MCF 10A (cell line): ENCODE measurements at regions not wholly inside any gene's neighbourhood (a gene's known extent, or its start where the extent isn't known, plus 50 kb on each side); places are given as distances from the start of the nearest gene placed in this dataset.
"Not testable (repeated sequence)": the region's sequence is repeated elsewhere in the genome, so short reads cannot be mapped to it uniquely, and the experiment has no call there.

Source experiments
- BruUV-seq: library from RNA; stranded (reverse); fragments of 400-500 nt; replicated peaks from 2 replicates; lab custom pipeline; 2021; lab: Mats Ljungman, UMichigan
- CTCF ChIA-PET: fragments of 300-600 bp; sonication (Branson Sonifier 250); formaldehyde crosslinking; extraction: SDS; loops from one replicate; lab custom pipeline; 2021; ENCODE audit warnings: antibody characterized with exemption, inconsistent platforms; lab: Yijun Ruan, JAX
- POLR2A ChIA-PET: fragments of 300-600, 350-650 bp; sonication (Branson Sonifier 250); formaldehyde crosslinking; extraction: SDS; loops from one replicate; lab custom pipeline; 2020; ENCODE audit warnings: antibody characterized with exemption, inconsistent platforms; lab: Yijun Ruan, JAX
- DNase-seq: peaks from one replicate; pipeline ENCODE4 v3.0.0-alpha.2; 2018; ENCODE audit not compliant: unreplicated experiment
- H3K27ac Mint-ChIP-seq: one replicate; pipeline ENCODE4 v1.8.0; 2022; ENCODE audit warnings: mild to moderate bottlenecking, low read depth, mixed read lengths; ENCODE audit not compliant: unreplicated experiment
- H3K27me3 Mint-ChIP-seq: one replicate; pipeline ENCODE4 v1.8.0; 2022; ENCODE audit warnings: mixed read lengths; ENCODE audit not compliant: insufficient read depth, unreplicated experiment
- H3K36me3 Mint-ChIP-seq: one replicate; pipeline ENCODE4 v1.8.0; 2022; ENCODE audit warnings: mild to moderate bottlenecking, moderate library complexity, mixed read lengths; ENCODE audit not compliant: insufficient read depth, unreplicated experiment
- H3K4me1 Mint-ChIP-seq: one replicate; pipeline ENCODE4 v1.8.0; 2022; ENCODE audit warnings: mixed read lengths; ENCODE audit not compliant: insufficient read depth, unreplicated experiment
- H3K4me3 Mint-ChIP-seq: one replicate; pipeline ENCODE4 v1.8.0; 2022; ENCODE audit warnings: mild to moderate bottlenecking, moderate library complexity, mixed read lengths; ENCODE audit not compliant: unreplicated experiment
- H3K9me3 Mint-ChIP-seq: one replicate; pipeline ENCODE4 v1.8.0; 2022; ENCODE audit warnings: mixed read lengths; ENCODE audit not compliant: unreplicated experiment
- intact Hi-C: fragments of 100-400 bp; cut with micrococcal nuclease; formaldehyde crosslinking; loops from 2 replicates; pipeline ENCODE4 v1.14.1; 2022

DNA sequence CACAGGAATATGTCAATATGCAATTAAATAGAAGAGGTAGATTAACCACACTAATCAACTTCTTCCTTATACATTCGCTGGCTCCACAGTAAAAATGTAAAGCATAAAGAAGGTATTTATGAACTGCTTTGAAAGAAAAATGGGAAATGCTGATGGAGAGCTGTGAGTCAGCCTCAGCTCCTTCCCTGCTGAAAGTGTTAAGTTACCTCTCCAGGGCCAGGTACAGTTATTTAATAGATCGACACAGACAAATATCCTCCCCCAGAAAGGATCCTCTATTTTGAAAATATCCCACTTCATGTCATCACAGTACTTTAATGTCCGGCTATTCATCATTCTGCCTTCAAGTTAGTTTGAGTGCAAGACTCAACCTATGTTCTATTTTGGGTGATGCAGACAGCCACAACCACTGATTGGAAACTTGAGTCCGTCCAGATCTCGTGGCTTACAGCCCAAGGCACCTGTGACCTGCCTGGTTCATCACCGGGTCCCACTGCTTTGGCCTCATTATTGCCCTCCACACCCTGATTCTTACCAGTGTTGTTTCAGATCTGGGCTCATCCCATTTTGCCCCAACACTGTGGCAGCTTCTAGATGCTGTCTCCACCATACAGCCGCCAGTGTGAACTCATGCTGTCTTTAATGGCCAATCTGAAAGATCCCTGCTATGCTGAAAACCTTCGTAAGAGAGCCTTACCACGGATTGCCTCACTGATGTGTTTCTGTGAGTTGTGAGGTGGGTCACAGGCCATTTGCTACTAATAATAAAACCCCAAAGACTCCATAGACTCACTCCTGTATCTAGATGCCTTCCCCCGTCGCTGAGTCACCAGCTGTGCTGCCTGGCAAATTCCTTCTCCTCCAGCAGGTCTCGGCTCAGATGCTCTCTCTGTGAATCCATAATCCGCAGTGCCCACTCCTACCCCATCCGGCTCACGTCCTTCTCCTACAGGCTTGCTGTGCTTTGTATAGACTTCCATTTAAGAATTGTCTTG, 56.2 kb upstream of the DDAH1 start:
- H3K9me3 Mint-ChIP-seq, intact Hi-C loops, H3K27ac Mint-ChIP-seq, H3K36me3 Mint-ChIP-seq, H3K4me3 Mint-ChIP-seq, BruUV-seq, POLR2A ChIA-PET, CTCF ChIA-PET, H3K27me3 Mint-ChIP-seq: not testable (repeated sequence)
- H3K4me1 Mint-ChIP-seq, result peaks cover 11% of the 10 kb centered on the region
- DNase-seq, result peak; percentile 39

DNA sequence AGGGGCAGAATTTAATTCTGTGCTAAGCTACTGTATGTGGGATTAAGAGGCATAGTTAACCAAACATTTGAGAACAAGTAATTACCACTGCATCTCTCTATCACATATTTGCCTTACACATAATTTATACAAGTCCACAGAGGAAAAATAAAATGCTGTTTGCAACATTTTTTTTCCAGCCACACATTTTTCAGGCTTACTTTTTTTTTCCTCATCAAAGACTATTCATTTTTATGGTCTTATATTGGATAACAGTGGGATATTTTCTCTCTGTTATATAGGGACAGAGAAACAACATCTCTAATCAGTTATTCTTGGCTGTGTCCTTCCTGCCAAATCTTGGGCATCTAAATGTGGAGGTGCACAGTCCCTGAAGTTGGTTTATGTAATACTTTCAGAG, 57.5 kb upstream of the DDAH1 start:
- H3K27ac Mint-ChIP-seq, H3K27me3 Mint-ChIP-seq, intact Hi-C loops, H3K9me3 Mint-ChIP-seq, CTCF ChIA-PET, POLR2A ChIA-PET, DNase-seq, H3K4me3 Mint-ChIP-seq, H3K36me3 Mint-ChIP-seq, BruUV-seq: not testable (repeated sequence)
- H3K4me1 Mint-ChIP-seq, result peaks cover 19% of the 10 kb centered on the region

DNA sequence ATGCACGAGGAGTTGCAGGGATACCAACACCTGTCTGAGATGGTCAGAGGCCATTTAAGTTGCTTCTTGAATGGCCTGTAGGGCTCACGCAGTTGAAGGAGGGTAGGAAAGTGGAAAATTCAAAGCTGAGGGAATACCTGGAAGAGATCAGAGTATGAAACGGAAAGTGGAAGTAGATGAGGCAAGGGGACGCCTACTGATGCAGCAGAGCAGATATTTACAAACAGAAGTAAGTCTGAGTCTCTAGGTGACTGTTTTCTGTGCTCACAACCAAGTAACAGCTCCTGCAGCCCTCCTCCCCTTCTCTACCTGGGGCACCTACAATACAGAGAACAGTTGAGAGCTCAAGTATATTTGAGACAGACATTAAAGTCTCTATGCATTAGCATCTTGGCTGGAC, 57.5 kb upstream of the CCN1 start:
- H3K27me3 Mint-ChIP-seq, CTCF ChIA-PET, H3K9me3 Mint-ChIP-seq, H3K27ac Mint-ChIP-seq, H3K4me3 Mint-ChIP-seq, H3K36me3 Mint-ChIP-seq, DNase-seq, intact Hi-C loops, POLR2A ChIA-PET, BruUV-seq: not testable (repeated sequence)
- H3K4me1 Mint-ChIP-seq, result peaks cover 19% of the 10 kb centered on the region

DNA sequence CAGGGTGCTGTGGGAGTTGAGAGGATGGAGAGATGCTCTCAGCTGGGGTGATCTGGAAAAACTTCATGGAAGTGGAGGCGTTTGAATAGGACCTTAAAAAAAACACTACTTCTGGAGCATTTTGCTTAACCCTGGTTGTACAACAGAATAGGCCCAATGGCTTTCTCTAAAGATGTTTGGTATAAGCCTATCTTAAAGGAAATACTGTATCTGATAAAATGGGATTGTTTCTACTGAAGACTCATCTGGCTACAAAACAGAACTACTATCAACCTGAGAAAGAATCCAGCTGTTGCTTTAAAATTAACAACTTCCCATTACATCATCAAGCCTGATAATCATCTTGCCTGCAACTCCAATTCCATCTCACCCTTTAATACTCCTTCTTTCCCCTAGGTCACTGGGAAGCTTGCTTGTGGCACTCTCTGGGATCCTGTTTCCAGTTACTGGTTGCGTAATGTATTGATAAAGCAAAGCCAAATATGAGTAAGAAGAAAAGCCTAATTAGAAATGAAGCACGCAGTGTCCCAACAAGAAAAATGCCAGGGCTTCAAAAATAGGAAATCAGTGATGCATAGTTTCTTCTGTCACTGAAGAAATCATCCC, 56.2 kb upstream of the CCN1 start:
- BruUV-seq, intact Hi-C loops, CTCF ChIA-PET, H3K4me3 Mint-ChIP-seq, H3K9me3 Mint-ChIP-seq, H3K36me3 Mint-ChIP-seq, H3K27ac Mint-ChIP-seq, H3K27me3 Mint-ChIP-seq: not testable (repeated sequence)
- peak; percentile 10 for DNase-seq
- POLR2A ChIA-PET, result interaction anchor here (1.4 kb wide), 1 partner anchor 28 kb away, joined by 4 read pairs; no protein-coding TSS in a partner anchor
- H3K4me1 Mint-ChIP-seq, result peaks cover 19% of the 10 kb centered on the region

DNA sequence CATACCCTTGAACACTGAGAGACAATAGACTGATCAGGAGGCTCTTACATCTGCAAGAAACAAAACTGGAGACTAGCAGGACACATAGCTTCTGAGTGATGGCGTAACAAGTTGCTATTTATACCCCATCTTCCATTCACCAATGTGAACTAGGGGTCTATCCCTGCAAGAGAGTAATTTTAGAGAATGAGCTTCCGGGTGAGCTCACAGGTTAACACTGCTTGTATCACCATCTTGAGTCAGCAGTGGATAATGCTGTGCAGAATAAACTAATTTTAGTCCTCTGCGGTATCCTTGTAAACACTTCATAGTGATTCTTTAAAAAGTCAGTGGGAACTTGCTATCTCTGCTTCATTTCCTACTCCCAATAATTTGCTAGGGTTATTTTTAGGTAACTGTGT, 55.0 kb upstream of the CCN1 start:
- H3K4me3 Mint-ChIP-seq, intact Hi-C loops, DNase-seq, H3K36me3 Mint-ChIP-seq, CTCF ChIA-PET, BruUV-seq, H3K27ac Mint-ChIP-seq, H3K27me3 Mint-ChIP-seq, H3K9me3 Mint-ChIP-seq: not testable (repeated sequence)
- H3K4me1 Mint-ChIP-seq, result peaks cover 19% of the 10 kb centered on the region
- POLR2A ChIA-PET, result interaction anchor here (1.0 to 1.4 kb wide), 2 partner anchors 30 to 46 kb away, joined by 3 to 4 read pairs; no protein-coding TSS in a partner anchor

DNA sequence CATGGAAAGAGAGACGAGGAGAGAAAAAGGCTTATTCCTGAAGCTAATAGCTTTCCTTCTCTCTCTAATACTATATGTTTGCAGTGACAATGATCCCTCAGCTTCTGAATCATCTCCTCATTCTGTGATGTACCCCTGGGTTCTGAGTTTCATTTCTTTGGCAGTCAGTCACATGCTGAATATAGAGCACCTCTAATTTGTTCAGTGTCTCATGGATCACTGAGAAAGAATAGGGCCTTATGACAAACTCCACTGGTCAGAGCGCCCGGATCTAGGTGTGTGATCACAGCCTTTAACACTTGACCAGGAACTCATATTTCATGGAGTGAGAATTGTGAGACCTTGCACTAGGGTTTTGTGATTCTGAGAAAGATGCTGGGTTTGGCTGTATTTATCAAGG, 54.3 kb upstream of the CCN1 start:
- H3K36me3 Mint-ChIP-seq, H3K27ac Mint-ChIP-seq, intact Hi-C loops, CTCF ChIA-PET, BruUV-seq, H3K9me3 Mint-ChIP-seq, DNase-seq, H3K27me3 Mint-ChIP-seq, H3K4me3 Mint-ChIP-seq: not testable (repeated sequence)
- POLR2A ChIA-PET, result interaction anchor here (1.0 to 1.4 kb wide), 2 partner anchors 30 to 45 kb away, joined by 3 to 4 read pairs; no protein-coding TSS in a partner anchor
- H3K4me1 Mint-ChIP-seq, result peaks cover 19% of the 10 kb centered on the region

DNA sequence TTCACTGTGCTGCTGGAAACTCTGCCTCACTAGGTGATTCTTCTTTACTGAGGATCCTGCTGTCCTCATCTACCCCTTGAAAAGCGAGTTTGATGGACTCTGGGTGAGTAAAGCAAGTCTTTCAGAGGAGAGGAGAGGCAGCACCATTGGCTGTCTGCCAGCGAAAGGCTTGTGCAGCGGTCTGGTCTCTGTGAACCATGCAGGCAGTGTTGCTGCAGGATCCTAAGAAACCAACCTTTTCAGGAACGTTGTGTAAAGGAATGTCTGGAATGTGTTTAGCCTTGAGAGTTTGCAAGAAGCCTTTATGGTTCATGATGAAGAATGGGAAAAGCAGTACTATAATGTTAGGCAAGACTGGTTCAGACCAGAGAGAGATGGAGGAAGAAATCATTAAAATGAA, 53.4 kb upstream of the CCN1 start:
- H3K9me3 Mint-ChIP-seq, H3K27me3 Mint-ChIP-seq, H3K27ac Mint-ChIP-seq, intact Hi-C loops, H3K4me3 Mint-ChIP-seq, POLR2A ChIA-PET, H3K36me3 Mint-ChIP-seq, CTCF ChIA-PET, BruUV-seq: not testable (repeated sequence)
- peak; percentile 75 for DNase-seq
- H3K4me1 Mint-ChIP-seq, result peaks cover 19% of the 10 kb centered on the region
